A673 (cell line): ENCODE measurements at regions not wholly inside any gene's neighbourhood (a gene's known extent, or its start where the extent isn't known, plus 50 kb on each side); places are given as distances from the start of the nearest gene placed in this dataset.

Experiments
- CTCF ChIP-seq: fragments of 300-800, 200-600 bp; sonication (generic); conservative IDR thresholded peaks from 2 replicates; pipeline ENCODE4 v1.5.1; 2017; ENCODE audit warnings: low read depth, mild to moderate bottlenecking, antibody characterized with exemption, low read length, moderate library complexity, mixed read lengths
- EZH2 ChIP-seq: fragments of 200-600 bp; sonication (generic); IDR thresholded peaks from 2 replicates; pipeline ENCODE4 v1.6.1; 2017; ENCODE audit warnings: borderline replicate concordance, low read depth, mild to moderate bottlenecking, mixed read lengths, antibody characterized with exemption, low read length; ENCODE audit not compliant: poor library complexity, severe bottlenecking

GRCh38 chrX:38877366-38877765 is 76.1 kb downstream of the MID1IP1 start:
- TF ChIP-seq CTCF (no peak), EZH2 (no peak)
